Breast epithelium (tissue), 3 donors: ENCODE measurements at regions not wholly inside any gene's neighbourhood (a gene's known extent, or its start where the extent isn't known, plus 50 kb on each side); places are given as distances from the start of the nearest gene placed in this dataset.

Experiments
- POLR2A ChIP-seq: fragments of 450-650 bp; IDR thresholded peaks from one replicate; pipeline ENCODE4 v1.6.1; 2016; ENCODE audit warnings: antibody characterized with exemption, mild to moderate bottlenecking, moderate library complexity
- TF ChIP-seq, protein P1 (sequence below), 3 donors: fragments of 450-650 bp; IDR thresholded peaks; one replicate each; pipeline ENCODE4 v1.5.1; 2016 to 2017; ENCODE audit warnings: antibody characterized with exemption in 3 of 3, mild to moderate bottlenecking in 3 of 3, moderate library complexity in 3 of 3

DNA sequence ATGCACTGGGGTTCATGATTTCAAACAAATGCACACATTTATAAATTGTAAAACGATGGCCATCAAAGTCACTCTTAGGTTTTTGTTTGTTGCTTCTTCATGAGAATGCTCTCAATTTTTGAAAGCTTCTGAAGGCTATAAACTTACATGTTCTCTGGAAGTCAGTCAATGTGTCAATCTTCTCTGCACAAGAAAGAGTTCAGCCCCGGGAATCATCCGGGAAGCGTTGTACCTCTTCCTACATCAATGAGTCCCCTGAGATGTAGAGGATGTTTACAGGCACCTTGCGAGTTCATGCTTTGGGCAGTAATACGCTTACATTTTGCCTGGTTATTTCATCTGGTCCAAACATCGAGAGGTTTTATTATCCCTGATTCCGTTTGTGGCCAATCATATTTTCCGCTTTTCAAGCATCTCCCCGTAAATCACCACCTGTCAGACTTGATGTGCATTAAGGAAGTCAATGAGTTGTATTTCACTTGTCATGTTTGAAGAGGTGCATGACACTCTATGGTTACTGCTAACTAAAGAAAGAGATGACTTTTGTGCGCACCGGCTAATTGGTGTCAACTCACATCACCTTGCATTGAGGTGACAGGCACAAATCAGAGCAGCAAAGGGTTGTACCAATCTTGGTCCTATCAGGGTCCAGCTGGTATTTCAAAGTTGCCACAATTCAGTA lies 750.7 kb downstream of the SORCS3 start:
- no peak for TF ChIP-seq POLR2A
- TF ChIP-seq, protein P1, sequence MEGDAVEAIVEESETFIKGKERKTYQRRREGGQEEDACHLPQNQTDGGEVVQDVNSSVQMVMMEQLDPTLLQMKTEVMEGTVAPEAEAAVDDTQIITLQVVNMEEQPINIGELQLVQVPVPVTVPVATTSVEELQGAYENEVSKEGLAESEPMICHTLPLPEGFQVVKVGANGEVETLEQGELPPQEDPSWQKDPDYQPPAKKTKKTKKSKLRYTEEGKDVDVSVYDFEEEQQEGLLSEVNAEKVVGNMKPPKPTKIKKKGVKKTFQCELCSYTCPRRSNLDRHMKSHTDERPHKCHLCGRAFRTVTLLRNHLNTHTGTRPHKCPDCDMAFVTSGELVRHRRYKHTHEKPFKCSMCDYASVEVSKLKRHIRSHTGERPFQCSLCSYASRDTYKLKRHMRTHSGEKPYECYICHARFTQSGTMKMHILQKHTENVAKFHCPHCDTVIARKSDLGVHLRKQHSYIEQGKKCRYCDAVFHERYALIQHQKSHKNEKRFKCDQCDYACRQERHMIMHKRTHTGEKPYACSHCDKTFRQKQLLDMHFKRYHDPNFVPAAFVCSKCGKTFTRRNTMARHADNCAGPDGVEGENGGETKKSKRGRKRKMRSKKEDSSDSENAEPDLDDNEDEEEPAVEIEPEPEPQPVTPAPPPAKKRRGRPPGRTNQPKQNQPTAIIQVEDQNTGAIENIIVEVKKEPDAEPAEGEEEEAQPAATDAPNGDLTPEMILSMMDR (IDR thresholded peaks at IDR 0.05) = no peak
